ENCODE measurements at regions not wholly inside any gene's neighbourhood (a gene's known extent, or its start where the extent isn't known, plus 50 kb on each side); places are given as distances from the start of the nearest gene placed in this dataset.
"Not testable (repeated sequence)": the region's sequence is repeated elsewhere in the genome, so short reads cannot be mapped to it uniquely, and the experiment has no call there.

GRCh38 chr7:67635271-67635670 is 638.6 kb downstream of the TYW1 start:
- no peak for DNase-seq

GRCh38 chr7:67636348-67637022 is 639.9 kb downstream of the TYW1 start:
- DNase-seq = no peak

GRCh38 chr7:67637023-67637358 is 640.4 kb downstream of the TYW1 start:
- no peak for DNase-seq

DNA sequence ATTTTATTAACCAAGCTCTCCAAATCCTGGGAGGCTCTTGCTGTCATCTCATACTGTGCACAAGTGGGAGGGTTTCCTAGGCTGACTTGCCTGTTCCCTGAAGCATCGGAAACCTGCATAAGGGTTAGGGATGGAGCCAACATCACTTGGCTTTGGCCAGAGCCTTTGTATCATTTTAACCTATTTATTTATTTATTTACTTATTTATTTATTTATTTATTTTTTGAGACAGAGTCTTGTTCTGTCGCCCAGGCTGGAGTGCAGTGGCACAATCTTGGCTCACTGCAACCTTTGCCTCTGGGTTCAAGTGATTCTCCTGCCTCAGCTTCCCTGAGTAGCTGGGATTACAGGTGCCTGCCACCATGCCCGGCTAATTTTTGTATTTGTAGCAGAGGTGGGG is 645.9 kb downstream of the TYW1 start:
- not testable (repeated sequence) for DNase-seq

DNA sequence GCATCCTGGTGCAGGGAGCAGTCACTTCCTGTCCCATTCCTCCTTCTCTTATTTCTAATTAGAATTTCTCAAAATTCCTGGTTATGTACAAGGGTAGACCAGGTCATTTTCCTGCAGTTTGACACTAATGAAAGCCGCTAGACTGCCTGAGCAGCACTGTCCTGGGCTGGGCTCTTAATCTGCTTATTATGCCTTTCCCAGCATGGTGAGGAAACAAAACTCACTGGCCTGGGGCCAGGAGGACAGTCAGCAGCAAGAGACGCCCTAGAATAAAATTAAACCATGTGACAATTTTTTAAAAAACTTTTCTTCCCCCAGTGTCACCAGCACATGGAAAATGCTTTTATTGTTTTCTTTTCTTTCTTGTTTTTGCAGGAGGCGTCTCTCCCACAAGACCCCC is 647.5 kb downstream of the TYW1 start:
- DNase-seq = no peak

DNA sequence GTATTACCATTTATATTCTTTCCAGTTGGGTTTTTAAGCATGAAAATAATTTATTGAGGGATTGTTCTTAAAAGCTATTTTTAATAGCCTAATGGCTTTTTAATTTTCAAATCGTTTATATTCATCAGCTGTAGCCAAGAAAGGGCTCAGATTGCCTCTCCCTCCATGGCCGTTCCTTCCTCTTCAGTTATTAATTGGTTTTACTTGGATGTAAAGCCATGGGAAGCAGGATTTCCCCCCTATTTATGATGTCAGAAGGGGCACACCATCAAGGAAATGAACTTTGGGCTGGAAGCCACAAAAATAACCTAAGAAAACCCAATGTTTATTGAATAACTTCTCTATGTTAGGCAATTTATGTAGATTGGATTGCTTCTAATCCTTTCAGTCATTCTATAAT is 656.3 kb downstream of the TYW1 start:
- DNase-seq = no peak

DNA sequence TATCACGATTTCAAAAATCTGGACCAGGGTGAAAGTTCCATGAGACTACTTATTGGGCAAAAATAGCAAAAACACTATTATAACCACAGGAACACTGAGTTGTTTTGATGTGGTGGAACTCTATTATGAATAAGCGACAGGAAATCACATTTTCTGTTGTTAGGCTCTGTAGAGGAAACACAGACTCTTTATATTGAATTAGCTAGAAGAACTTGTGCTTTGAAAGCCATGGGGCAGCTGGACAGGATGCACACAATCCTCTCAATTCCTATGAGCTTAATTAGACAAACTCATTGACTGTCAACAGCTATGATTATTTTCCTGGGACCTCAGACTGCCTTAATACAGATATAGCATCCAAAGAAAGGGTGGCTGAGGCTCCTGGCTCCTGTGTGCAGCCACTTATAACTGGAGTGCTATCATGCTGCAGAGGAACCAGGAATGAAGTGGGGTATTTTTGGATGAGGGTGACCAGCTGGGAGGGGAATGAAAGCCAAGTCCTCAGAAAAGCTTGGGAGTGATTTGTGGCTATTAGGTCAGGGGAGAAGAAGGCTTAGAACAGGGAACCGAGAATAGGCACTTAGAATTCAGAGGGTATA is 657.3 kb downstream of the TYW1 start:
- no peak for DNase-seq

DNA sequence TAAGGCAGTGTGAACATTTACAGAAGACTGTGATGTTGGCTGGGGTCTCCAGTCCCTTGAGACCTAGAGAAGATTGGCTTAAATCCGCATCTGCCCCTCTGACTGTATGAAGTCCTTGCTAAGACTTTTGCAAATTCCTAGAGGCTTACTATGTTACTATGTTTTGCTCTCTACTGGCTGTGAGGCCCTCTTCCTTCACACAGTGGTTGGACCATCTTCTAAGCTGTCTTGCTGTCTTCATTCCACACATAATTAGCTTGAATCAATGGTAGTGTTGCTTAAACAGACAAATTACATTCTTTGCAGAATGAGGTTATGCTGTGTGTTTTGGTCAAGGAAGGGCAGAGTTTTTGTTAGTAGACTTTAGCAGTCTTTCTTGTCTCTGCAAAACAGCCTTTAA is 658.0 kb downstream of the TYW1 start:
- no peak for DNase-seq

DNA sequence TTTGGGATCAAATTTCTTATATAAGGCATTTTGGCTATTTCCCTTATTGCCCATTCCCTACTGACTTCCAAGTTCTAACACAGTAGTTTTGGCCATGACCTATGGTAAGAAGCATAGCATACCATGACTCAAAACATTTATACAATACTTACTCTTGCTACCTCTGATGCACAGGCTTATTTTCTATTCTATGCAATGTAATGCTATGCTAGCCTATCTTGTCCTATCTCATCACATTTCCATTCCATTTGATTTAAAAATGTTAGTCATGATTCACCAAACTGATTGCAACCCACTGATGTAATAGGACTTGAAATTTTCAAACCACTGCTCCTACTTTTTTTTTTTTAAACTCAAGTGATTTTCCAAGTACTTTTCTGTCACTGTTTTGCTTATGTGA is 658.5 kb downstream of the TYW1 start:
- DNase-seq = no peak

GRCh38 chr7:67659091-67659490 is 662.5 kb downstream of the TYW1 start:
- DNase-seq = no peak

- DNase-seq = no peak
Observed at GRCh38 chr7:67662804-67663203, 666.2 kb downstream of the TYW1 start.

- DNase-seq = no peak
Observed at GRCh38 chr7:67663644-67664043, 667.0 kb downstream of the TYW1 start.

GRCh38 chr7:67666359-67666758 is 669.7 kb downstream of the TYW1 start:
- not testable (repeated sequence) for DNase-seq

DNA sequence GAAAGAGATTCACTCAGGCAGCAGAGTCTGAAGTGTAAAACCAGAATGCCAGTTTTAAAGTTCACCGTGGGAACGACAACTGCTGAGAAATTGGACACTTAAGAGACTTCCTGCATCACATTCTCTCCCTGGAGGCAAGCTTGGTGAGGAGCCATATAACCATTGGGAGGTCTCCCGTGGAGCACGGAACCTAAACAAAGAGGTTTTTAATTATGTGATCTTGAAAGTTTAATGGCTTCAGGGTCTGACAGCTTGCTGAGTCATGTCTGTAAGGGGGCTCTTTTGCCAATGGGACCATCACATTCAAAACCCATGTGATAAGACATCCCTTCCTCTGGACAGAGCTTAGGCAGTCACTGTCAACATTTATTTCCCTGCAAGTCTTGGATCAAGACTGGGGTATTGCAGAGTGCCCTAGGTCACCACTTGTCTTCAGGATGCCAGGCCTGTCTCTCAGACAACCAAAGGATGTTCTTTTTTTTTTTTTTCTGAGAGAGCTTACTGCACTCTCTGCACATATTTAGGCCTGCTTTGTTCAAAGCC is 674.4 kb downstream of the TYW1 start:
- no peak for DNase-seq

DNA sequence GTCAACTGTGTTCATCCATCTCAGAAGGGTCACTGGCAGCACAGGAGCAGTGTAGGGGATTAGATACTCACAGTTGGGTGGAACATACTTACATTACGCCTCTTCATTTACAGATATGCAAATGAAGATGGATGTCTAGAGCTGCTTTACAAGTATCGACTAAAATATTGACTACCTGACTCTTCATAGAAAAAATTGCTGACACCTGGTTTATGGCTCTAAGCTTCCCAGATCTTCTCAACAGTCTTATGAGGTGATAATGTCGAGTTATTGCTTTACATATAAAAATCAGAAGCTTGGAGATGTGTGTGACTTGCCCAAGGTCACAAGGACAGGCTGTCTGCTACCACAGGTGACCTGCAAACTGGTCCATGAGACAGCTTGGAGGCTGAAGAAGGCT is 677.2 kb downstream of the TYW1 start:
- DNase-seq = no peak

DNA sequence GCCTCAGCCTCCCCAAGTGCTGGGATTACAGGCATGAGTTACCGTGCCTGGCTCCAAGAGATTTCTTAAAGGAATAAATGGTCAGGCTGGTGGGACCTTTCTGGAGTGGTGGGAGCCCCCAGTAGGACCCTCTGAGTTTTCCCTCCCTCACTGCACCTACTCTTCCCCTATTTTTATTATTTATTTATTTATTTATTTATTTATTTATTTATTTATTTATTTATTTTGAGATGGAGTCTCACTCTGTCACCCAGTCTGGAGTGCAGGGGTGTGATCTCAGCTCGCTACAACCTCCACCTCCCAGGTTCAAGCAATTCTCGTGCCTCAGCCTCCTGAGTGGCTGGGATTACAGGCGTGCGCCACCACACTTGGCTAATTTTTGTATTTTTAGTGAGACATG is 678.2 kb downstream of the TYW1 start:
- not testable (repeated sequence) for DNase-seq

DNA sequence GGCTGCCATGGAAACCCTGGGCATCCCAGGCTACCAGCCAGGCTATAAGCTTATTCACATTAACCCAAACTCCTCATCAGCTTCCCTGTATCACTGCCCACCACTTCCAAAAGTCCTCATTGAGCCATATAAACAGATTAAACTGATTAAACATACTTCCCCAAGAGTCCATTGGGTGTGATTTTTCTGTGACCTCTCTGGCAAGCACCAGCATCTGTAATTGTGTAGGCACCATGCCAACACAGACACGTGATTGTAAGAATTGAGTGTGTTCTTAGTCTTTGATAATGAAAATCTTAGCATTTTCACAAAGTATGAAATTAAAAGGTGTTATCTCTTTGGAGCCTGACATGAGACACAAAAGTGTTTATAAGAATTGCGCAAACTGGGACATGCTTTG is 679.3 kb downstream of the TYW1 start:
- DNase-seq = no peak

- no peak for DNase-seq
Observed at GRCh38 chr7:67678419-67678818, 681.8 kb downstream of the TYW1 start.

GRCh38 chr7:67683628-67684027 is 687.0 kb downstream of the TYW1 start:
- no peak for DNase-seq

- DNase-seq = no peak
Observed at GRCh38 chr7:67690700-67691099, 694.1 kb downstream of the TYW1 start.

DNA sequence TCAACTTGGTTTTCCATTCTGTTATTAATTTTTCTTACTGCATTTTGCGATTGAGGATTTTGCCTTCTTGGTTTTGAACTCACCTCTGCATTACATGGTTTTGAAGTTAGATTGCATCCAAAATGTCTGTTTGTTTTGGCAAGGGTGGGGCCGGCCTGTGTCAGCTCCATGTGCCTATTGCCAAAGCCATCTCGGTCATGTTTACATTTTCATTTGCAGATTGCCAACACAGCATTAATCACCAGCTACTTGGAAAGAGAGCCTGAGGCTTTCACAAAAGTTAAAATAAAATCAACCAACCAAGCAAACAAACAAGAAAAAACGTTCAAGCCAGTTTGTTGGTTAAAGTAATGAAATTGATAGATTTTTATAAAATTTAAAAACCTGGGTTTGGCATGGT is 695.8 kb downstream of the TYW1 start:
- peak; percentile 63 for DNase-seq

GRCh38 chr7:67696124-67696523 is 699.5 kb downstream of the TYW1 start:
- DNase-seq = no peak

GRCh38 chr7:67696878-67697277 is 700.2 kb downstream of the TYW1 start:
- peak; percentile 51 for DNase-seq

GRCh38 chr7:67698354-67698753 is 701.7 kb downstream of the TYW1 start:
- no peak for DNase-seq

DNA sequence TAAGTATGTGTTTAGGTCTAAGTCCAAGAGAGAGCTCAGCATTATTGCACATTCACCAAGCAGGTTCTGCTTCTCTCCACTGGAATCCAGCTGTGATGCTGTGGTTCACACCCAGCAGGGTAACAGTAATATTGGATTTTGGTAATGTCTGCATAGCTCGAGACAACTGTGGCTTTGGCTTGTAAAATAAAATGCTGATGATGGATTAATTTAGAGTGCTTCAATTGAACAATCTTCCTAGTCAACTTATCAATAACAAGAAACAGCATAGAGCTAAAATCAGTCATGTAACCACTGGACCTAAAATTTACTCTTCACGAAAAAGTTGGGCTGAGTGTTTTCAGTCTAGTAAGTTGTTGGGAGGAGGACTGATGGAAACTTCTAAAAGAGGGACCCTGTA is 709.2 kb downstream of the TYW1 start:
- DNase-seq = no peak

Measured in NCI-H226 (cell line).